Choroid plexus epithelial cell (primary cell): ENCODE measurements at regions not wholly inside any gene's neighbourhood (a gene's known extent, or its start where the extent isn't known, plus 50 kb on each side); places are given as distances from the start of the nearest gene placed in this dataset.
A peak's percentile ranks its signal among the peaks of the same experiment; 100 is the strongest.

ENCODE experiments used
- DNase-seq: peaks from one replicate; pipeline ENCODE4 v3.0.0-alpha.2; 2010; ENCODE audit warnings: low read depth
- H3K4me3 ChIP-seq: 2 replicates; pipeline ENCODE4 v1.5.1; 2011; ENCODE audit warnings: low read depth, mild to moderate bottlenecking, control low read depth, low read length, moderate library complexity
- TF ChIP-seq, protein P1 (sequence below): conservative IDR thresholded peaks from 2 replicates; pipeline ENCODE4 v1.5.1; 2011; ENCODE audit warnings: low read depth, mild to moderate bottlenecking, control low read depth, inconsistent platforms, low read length, moderate library complexity

DNA sequence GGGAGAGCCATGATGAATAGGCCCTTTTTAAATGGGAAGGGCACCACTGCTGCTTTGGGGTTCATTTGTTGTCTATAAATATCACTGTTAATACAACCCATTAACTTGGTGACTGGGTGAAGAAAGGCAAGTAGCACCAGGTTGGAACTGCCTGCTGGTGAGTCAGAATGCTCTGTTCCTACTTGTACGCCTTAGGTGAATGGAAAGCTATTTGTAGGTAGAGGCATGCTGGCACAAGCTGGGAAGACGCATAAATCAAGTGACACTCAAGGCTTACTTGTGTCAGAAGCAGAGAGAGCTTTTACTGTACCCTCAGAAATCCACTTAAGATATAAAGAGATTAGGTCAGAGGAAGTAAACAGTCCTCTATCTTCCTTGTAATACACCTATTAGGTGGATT is 142.5 kb downstream of the TMX1 start:
- TF ChIP-seq, protein P1, sequence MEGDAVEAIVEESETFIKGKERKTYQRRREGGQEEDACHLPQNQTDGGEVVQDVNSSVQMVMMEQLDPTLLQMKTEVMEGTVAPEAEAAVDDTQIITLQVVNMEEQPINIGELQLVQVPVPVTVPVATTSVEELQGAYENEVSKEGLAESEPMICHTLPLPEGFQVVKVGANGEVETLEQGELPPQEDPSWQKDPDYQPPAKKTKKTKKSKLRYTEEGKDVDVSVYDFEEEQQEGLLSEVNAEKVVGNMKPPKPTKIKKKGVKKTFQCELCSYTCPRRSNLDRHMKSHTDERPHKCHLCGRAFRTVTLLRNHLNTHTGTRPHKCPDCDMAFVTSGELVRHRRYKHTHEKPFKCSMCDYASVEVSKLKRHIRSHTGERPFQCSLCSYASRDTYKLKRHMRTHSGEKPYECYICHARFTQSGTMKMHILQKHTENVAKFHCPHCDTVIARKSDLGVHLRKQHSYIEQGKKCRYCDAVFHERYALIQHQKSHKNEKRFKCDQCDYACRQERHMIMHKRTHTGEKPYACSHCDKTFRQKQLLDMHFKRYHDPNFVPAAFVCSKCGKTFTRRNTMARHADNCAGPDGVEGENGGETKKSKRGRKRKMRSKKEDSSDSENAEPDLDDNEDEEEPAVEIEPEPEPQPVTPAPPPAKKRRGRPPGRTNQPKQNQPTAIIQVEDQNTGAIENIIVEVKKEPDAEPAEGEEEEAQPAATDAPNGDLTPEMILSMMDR, result no peak
- no peak for DNase-seq

GRCh38 chr14:51386411-51386810 is 146.4 kb downstream of the TMX1 start:
- DNase-seq, result no peak
- TF ChIP-seq, protein P1, result no peak
- no peak overlapping the region for H3K4me3 ChIP-seq

More for the DNA sequence above, 142.5 kb downstream of the TMX1 start:
- H3K4me3 ChIP-seq, result no peak overlapping the region

DNA sequence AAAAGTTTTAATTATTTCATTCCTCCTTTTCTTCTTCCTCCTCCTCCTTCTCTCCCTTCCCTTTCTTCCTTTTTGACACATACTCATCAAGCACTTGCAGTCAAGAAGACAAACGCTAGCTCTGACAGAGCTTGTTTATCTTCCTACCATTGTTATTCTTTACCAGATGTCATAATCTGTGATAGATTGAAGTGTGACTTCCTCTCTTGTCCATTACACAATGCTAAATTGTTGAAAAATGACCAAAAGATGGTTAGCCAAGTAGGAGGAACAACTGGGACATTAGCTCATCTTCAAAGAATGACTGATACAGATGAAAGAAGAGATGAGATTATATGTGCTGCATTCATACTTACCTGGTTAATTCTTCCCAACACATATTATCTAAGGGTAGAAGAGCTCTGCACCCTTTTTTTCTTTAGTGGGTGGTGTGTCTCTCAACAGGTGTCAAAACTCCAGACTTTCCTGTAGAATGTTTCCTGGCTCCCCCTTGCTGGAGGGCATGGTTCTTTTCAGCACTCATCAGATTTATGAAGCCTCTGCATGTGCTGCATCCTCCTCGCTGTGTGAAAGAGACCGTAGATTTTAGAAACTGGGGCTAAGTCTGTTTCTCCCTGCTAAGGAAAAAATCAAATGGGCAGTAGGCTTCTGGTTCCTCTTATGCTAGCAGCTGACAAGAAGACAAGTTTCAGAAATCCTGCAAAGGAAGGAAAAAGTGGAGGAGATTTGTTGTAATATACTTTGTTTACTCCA is 147.1 kb downstream of the TMX1 start:
- no peak for DNase-seq
- H3K4me3 ChIP-seq, result no peak overlapping the region
- TF ChIP-seq, protein P1, result no peak

- H3K4me3 ChIP-seq, result no peak overlapping the region
- TF ChIP-seq, protein P1, result no peak
These were observed 152.4 kb downstream of the TMX1 start for GRCh38 chr14:51392416-51392815.

GRCh38 chr14:51394384-51394783 is 154.3 kb downstream of the TMX1 start:
- peak; percentile 14 for DNase-seq
- TF ChIP-seq, protein P1, result no peak
- no peak overlapping the region for H3K4me3 ChIP-seq

More at GRCh38 chr14:51392416-51392815, 152.4 kb downstream of the TMX1 start:
- no peak for DNase-seq

GRCh38 chr14:51394804-51395203 is 154.8 kb downstream of the TMX1 start:
- no peak for DNase-seq
- no peak overlapping the region for H3K4me3 ChIP-seq
- TF ChIP-seq, protein P1, result no peak

DNA sequence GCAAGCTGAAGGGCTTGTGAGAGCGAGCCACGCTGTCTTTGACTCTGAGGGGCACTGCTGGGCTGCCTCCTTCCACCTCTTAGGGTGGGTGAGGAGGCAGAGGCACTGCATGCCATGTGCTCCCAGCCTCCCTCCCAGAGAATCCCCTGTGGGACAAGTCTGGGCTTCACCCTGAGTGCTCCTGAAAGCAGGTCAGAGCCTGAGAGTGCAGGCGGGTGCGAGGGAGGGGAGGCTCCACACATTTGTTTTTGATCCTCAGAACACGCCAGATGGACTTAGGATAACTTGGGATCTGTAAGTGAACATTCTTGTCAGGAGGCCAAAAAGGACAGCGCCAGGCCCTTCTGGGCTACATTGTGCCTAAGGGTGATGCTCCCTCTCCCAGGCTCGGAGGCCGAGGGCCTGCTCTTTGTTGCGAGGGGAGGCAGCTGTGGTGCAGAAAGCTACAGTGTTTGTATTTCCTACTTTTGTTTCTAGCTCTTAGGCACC is 155.4 kb downstream of the TMX1 start:
- no peak overlapping the region for H3K4me3 ChIP-seq

More for the DNA sequence above, 155.4 kb downstream of the TMX1 start:
- DNase-seq, result peak; percentile 80
- TF ChIP-seq, protein P1, result peak; percentile 26
